Activated CD4-positive, alpha-beta T cell treated with anti-CD3 and anti-CD28 coated beads, Interleukin-2, Interleukin-6, amounts not matched to agents 100 ng/mL and 50 ng/mL, durations not matched to agents 16 hours and 8 hours (primary cell): ENCODE measurements at regions not wholly inside any gene's neighbourhood (a gene's known extent, or its start where the extent isn't known, plus 50 kb on each side); places are given as distances from the start of the nearest gene placed in this dataset.
"Not testable (repeated sequence)": the region's sequence is repeated elsewhere in the genome, so short reads cannot be mapped to it uniquely, and the experiment has no call there.

ENCODE experiments used
- DNase-seq: peaks from one replicate; pipeline ENCODE4 v3.0.0-alpha.2; 2020

GRCh38 chr7:69499-70123, 122.8 kb upstream of the FAM20C start:
- not testable (repeated sequence) for DNase-seq

GRCh38 chr7:70207-70606, 122.2 kb upstream of the FAM20C start:
- DNase-seq, result not testable (repeated sequence)

GRCh38 chr7:70989-71388, 121.4 kb upstream of the FAM20C start:
- DNase-seq, result not testable (repeated sequence)

GRCh38 chr7:72266-73057, 119.9 kb upstream of the FAM20C start:
- not testable (repeated sequence) for DNase-seq

GRCh38 chr7:73058-73331, 119.4 kb upstream of the FAM20C start:
- not testable (repeated sequence) for DNase-seq

- not testable (repeated sequence) for DNase-seq
Observed at GRCh38 chr7:74008-74540, 118.3 kb upstream of the FAM20C start.

- not testable (repeated sequence) for DNase-seq
Observed at GRCh38 chr7:75511-75910, 116.9 kb upstream of the FAM20C start.

GRCh38 chr7:76202-76601, 116.2 kb upstream of the FAM20C start:
- DNase-seq, result not testable (repeated sequence)

- DNase-seq, result not testable (repeated sequence)
Observed at GRCh38 chr7:76829-77395, 115.5 kb upstream of the FAM20C start.

- not testable (repeated sequence) for DNase-seq
Observed at GRCh38 chr7:78862-79261, 113.5 kb upstream of the FAM20C start.

GRCh38 chr7:79400-80055, 112.8 kb upstream of the FAM20C start:
- not testable (repeated sequence) for DNase-seq

GRCh38 chr7:80259-81067, 111.9 kb upstream of the FAM20C start:
- DNase-seq, result no peak

- DNase-seq, result no peak
Observed at GRCh38 chr7:81068-81925, 111.1 kb upstream of the FAM20C start.

GRCh38 chr7:81926-82756, 110.2 kb upstream of the FAM20C start:
- no peak for DNase-seq

- DNase-seq, result no peak
Observed at GRCh38 chr7:82757-83155, 109.6 kb upstream of the FAM20C start.

- no peak for DNase-seq
Observed at GRCh38 chr7:83441-83840, 108.9 kb upstream of the FAM20C start.

GRCh38 chr7:83861-84632, 108.3 kb upstream of the FAM20C start:
- no peak for DNase-seq

GRCh38 chr7:84633-85020, 107.7 kb upstream of the FAM20C start:
- DNase-seq, result no peak

- DNase-seq, result no peak
Observed at GRCh38 chr7:85074-85882, 107.1 kb upstream of the FAM20C start.
